DMS153 treated with DMSO at 0.1 percent for 48 hours (cell line): ENCODE measurements at regions not wholly inside any gene's neighbourhood (a gene's known extent, or its start where the extent isn't known, plus 50 kb on each side); places are given as distances from the start of the nearest gene placed in this dataset.

Source experiments
- DNase-seq: peaks from one replicate; lab custom pipeline; 2025; ENCODE audit not compliant: unreplicated experiment; lab: John Stamatoyannopoulos, UW

DNA sequence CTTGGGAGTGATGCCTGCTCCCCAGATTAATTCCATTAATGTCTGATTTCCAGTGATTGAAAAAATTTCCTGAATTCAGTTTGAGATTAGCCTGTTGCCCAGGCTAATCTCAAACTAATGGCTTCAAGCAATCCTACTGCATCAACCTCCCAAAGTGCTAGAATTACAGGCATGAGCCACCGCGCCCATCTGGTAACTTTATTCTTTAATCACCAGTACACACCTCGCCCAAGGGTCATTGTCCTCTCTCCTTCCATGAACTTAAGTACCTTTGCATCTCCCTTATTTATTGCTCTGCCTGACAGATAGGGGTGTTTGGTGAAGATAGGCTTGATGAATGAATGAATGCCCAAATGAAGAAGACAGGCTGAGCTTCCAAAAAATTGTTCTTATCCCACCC lies 366.5 kb downstream of the SIPA1L2 start:
- no peak for DNase-seq

DNA sequence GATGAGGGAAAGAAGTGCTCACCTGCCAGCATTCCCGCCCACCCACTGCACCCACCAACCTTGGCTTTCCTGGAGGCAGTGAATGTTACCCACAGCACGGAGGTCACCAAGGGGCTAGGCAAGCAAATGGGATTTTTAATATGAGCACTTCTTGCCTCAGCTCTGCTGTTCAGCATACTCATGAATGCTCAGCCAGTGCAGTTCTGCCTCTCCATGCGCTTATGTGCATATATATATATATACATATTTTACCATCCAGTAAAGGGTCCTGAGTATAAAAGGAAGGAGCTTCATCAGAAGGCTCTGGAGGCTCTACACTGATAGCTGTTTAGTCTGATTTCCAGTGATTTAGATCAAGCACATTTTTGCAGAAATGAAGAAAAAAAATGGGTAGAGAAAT lies 366.9 kb downstream of the SIPA1L2 start:
- DNase-seq: no peak

DNA sequence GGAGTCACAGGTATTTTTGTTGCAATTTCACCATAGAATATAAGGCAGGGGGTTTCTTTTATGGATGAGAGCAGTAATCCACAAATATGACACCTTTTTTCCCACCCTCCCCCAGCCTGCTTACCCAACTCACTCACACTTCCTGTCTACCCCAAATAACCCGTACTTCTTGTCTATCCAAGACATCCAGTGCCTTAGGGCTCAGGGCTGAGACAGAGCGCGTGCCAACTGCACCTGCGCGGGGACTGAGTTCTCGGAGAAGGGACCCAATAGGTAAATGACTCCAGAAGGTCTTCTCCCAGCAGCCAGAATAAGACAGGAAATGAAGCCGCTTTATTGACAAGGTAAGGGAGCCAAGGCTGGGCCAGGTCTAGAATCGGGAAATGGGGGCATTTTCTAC lies 369.1 kb downstream of the SIPA1L2 start:
- DNase-seq: no peak

DNA sequence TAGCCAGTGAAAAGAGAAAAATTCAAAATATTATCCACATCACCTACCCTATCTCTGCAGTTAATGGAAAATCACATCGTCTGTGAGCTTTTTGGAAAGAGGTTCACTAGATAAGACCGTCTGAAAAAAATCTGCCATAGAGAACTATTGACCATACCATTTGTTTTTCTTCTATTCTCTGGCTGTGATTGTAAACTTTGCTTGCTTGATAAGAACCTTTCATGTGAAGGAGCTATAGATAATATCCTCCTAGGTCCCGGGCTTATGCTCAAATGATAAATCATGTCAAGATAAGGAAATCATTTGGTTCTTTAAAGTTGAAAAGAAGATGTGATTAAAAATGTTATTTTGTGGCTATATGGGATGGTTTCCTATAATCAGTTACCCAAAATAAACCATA lies 369.9 kb downstream of the SIPA1L2 start:
- DNase-seq: no peak

DNA sequence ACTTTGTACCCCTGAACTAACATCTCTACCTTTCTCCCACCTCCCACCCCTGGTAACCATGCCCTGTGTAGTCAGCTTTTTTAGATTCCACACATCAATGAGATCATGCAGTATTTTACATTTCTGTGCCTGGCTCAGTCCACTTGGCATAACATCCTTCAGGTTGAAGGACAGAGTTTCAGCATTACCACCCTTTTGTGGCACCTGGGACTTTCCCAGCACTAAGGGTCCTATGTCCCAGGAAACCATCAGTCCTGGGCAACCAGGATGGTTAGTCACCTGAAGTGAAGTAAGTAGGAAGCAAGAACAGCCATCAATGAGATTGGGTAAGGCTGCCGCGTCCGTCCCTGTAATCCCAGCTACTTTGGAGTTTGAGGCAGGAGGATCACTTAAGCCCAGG lies 370.6 kb downstream of the SIPA1L2 start:
- no peak for DNase-seq

DNA sequence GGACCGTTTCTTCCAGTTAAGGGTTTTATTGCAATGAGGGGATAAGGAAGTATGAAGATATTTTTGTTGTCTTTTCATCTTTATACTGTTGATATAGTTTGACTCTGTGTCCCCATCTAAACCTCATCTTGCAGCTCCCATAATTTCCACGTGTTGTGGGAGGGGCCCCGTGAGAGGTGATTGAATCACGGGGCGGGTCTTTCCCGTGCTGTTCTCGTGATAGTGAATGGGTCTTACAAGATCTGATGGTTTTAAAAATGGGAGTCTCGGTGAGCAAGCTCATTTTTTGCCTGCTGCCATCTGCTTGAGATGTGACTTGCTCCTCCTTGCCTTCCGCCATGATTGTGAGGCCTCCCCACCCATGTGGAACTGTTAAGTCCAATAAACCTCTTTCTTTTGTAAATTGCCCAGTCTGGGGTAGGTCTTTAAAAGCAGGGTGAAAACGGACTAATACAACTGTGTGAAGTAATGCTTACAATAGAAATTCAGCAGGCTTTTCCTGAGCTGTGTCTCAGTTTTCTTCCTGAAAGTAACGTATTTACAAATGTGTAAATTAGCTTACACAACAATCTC lies 377.3 kb downstream of the SIPA1L2 start:
- no peak for DNase-seq

DNA sequence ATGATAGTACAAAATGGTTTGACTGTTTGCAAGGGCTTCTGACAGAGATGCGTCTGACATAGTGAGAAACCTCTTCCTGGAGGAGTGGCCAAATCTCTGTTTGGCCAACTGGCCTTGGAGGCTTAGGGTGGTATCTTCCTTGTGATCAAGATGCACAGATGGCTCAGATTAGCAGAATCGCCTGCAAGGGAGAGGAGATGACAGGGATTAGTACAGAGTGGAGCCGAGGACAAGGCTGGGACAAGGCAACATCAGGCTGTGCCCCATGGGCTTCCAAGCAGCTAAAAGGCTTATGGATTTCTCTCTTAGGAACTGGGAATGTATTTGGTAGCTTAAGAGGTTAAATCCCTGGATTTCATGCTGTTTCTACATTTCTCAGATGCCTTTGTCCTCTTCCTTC lies 379.1 kb downstream of the SIPA1L2 start:
- no peak for DNase-seq

DNA sequence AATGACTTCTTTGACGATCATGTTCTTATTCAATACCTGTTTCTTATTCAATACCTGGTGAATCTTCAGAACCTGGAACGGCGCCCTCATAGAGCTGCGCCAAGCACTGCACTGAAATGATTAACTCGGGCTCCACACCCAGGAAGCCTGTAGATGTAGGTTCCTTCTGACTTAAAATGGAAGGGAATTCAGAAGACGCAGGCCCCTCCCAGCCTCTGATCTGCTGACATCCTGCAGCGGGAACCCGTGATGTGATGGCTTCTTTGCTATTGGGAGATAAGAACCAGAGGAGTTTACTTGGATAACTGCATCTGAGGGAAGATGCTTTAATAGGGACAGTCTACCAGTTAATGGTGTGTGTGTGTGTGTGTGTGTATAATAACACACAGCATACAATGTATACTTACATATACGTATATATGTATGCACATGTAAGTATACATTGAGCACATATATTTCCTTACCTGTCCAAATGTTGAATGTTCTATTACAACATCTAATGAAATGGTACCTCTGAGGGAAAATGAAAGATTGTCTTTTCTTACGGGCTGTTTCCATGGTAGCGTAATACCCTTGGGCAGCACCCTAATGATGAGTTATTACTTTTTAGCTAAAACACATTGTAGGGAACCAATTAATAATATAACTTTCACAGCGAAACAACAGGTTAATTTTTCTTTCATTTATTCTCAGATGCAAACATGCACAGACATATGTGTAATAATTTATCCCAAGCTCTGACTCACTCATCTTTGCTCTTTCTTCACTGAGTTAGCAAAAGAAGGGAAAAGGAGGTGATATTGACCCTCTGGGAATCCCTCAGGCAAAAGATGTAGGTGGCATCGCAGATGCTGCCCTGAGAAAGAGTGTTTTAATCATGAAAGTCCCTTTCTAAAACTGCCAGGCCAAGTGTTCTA lies 379.8 kb downstream of the SIPA1L2 start:
- DNase-seq: no peak

DNA sequence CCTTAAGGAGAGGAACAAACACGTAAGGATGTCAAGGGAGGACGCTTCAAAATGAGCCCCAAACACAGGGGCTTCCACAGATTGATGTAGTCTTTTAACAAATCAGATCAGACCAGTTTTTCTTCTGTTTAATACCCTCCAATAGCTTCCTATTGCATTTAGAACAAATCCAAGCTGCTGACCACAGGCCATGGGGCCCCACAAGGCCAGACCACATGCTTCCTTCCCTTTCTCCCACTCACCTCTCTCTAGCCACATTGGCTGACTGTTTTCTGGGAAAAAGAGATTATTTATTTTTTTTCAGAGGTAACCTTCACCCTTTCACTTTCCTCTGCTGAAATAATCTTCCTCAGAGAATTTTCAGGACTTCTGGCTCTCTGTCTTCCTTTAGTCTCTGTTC lies 380.6 kb downstream of the SIPA1L2 start:
- DNase-seq: no peak

DNA sequence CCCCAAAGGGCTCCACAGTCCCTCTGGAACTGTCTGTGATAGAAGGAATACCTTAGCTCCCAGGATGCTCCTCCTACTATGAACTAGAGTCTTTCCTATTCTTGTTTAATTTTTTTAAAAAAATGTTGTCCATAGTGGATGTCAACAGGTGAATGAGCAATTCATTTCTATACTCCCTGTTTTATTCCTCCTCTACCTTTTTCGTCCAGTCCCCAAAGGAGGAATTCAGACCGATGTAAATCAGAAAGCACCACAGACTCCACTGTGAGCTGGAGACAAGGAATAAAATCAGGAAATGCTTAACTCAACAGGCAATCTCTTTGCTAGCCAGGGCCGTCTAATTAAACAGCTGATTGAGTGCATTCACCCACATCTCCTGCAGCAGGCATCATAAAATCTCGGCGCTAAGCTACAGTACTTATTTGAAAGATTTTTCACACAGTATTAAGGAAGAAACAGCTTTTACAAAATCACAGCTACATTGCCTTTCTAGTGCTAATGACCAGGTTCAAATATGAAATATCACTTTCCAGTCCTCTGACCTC lies 381.6 kb downstream of the SIPA1L2 start:
- DNase-seq: peak; percentile 38

DNA sequence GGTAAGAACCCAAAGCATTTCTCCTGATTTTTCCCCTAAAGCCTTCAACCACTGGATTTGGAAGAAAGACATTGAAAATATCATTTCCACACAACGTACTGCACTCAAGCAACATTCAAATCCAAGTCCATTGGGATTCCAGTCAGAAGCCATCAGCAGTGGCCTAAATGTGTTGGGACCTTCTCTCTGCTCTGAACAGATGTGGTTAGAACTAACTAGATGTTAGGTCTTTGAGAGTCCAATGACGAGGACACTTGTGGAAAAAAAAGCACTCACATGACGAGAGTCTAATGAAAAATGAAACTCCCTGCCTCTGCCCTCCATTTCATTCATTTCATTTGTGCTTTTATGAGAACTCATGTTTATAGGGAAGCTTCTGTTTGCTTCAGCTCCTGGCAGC lies 382.3 kb downstream of the SIPA1L2 start:
- peak; percentile 27 for DNase-seq

DNA sequence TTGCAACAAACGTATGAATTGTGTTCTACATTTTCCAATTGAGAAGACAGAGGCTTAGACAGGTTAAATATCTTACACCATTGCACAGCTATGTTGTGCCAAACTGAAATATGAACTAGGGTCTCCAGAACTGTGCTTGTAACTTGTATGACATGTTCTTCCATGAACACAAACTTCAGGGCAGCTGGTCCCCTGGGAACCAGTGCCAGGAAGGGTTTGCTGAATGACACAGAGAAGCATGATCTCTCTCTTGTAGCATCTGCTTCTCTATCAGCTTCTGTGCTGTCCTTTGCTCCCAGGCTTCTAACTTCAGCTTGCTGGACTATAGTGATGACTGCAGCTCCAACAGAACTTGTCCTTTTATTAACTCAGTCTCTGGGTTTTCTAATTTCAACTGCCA lies 385.5 kb downstream of the SIPA1L2 start:
- no peak for DNase-seq

DNA sequence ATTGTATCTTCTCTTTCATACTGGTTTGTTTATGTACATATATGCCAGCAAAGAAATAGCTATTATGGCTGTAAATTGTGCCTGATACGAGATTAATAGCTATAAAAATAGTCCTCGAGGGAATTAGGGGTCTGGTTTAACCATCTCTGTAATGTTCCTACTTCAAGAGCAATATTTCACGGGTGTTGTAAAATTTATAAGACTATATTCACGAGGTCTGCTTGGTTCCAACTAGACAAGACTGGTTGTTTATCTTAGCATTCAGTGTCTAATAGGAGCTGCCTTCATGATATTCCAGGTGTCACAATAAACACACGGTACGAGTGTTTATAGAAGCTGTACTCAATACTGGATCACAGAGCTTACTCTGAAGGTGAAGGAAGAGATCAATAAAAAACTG lies 389.9 kb downstream of the SIPA1L2 start:
- peak; percentile 74 for DNase-seq

DNA sequence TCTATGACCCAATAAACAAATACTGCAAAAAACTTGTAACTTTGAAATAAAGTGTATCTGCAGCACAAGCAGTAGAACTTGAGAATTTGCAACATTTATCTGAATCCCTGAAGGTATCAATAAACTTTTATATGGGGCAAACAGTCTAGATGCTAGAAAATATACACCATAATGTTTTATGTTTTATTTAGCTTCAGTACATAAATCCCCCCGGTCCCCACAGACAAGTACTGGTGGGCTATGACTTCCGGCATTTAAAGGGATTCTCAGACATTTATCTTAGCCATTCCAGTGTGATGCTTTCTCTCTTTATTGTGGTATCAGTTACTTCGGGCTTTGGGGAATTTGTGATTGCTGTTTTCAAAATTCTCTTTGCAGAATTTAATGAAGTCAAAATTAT lies 390.4 kb downstream of the SIPA1L2 start:
- DNase-seq: no peak

DNA sequence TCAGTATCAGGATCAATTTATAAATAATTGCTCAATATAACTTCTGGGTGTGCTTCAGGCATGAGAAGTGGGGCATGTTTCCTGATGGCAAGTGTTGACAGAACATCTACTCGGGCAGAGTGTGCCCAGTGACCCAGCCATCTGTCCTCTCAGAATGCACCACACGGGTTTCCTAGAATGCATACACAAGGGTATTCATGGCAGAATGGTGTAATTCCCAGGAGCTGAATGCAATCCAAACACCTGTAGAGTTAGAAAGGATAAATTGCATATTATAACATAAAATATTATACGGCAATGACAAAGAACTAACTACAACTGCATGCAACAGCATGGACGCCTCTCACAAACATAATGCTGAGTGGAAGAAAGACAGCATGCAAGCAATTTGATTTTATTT lies 391.9 kb downstream of the SIPA1L2 start:
- DNase-seq: no peak

DNA sequence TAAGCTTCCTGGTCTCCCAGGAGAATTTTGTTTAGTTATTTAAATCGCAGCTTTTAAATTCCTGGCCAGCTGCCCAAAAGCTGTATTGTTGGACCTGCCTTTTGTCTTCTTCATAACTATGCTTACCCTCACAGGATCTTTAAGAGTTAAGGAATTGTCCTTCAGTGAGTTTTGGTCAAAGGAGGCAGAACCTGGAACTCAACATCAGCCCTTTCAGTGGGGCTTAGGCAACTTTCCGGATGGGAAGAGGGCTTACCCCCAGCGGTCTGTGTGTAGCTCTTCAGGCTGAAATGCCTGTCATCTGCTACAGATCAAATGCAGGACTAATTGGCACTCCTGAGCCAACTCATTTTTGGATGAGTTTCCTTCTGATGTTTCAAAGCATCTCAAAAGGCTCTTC lies 402.6 kb downstream of the SIPA1L2 start:
- DNase-seq: peak; percentile 79

DNA sequence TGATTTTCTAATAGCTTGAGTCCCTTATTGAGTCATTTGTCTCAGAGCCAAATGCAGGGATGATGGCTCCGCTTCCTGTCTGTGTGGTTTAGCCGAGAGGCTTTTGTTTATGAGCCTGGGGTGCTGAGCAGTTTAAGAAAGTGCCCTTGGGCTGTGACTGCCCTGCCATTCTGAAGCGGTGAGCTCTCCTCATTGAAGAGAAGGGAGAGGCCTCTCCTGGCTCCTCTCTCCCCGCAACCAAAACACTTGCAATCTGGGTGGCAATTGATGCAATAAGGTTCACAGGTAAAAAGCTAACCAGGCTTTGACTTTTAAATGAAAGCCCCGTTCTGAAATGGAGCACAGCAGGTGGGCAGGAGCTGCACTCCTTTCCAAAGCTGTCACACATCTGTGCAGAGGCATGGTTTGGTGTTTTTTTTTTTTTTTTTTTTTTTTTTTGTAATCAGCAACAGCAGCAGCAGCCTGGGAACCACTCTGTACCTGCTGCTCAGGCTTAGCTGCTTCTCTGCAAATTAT lies 403.7 kb downstream of the SIPA1L2 start:
- DNase-seq: peak; percentile 80

DNA sequence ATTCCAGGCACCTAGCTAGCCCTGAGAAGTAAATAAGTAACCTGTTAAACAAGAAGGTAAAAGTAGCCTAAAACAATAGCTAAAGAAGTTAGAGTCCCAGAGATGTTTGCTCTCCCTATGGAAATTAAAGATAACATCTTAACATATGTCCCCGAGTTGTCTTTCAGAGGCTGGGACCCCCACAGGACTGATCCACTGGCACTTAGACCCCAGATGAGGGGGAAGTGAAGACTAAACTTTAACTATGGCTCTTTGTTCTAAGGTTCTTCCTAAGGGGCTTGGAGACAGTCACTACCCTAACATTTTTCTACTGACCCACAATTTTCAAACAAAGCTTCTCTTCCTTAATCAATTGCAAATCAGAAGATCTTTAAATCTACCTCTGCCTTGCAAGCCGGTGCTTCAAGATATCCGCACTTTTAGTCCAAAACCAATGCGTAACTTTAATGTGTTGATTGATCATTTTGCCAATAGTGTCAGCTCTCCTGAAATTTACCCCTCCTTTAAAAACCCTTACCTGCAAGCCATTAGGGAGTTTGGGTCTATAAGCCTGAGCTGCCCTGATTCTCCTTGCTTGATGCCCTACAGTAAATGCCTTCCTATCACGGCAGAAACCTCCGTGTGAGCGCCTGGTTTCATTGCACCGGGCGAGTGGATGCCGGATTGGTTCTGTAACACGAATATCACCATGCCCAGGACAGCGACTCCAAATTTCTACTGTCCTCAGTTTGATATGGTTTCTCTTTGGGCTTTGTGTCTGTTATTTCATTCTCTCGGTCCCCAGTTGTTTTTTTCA lies 404.4 kb downstream of the SIPA1L2 start:
- DNase-seq: no peak

DNA sequence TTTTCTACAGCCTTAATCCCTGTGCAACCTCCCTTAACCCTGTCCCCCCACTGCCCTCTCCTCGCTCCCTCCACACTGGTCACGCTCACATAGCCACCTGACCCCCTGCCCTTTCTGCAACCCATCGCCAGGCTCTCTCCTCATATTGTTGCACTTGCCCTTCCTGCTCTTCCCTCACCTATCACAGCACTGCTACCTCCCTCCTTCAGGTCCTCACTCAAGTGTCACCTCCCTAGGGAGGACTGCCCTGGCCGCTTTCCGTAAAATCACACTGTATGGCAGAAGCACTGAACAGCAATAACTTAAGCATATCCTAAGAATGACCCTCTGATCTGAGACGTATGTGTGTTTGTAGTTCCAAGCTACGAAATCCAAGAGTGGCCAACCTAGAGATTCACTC lies 406.0 kb downstream of the SIPA1L2 start:
- DNase-seq: no peak

DNA sequence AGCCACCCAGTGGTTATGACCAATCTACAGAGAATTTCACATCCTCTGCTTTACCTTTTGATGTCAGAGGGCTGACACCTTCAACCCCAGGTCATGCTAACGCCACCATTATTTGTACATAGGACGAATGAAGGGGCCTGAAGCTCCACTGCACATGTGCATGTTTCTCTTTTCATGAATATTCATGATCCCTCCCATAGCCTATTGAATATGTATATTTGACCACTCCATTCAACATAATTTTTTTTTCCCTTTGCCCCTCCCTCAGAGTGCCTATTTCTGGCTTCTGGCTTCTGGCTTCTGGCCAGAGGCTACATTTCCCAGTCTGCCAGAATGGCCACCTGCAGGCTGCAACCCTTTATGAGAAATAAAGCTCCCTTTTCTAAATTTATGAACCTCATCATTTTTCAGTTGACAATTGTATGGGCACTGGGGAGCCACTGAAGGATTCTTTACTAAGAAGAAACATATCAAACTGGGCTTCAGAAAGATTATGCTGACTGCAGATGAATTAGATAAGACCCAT lies 406.7 kb downstream of the SIPA1L2 start:
- DNase-seq: peak; percentile 61

DNA sequence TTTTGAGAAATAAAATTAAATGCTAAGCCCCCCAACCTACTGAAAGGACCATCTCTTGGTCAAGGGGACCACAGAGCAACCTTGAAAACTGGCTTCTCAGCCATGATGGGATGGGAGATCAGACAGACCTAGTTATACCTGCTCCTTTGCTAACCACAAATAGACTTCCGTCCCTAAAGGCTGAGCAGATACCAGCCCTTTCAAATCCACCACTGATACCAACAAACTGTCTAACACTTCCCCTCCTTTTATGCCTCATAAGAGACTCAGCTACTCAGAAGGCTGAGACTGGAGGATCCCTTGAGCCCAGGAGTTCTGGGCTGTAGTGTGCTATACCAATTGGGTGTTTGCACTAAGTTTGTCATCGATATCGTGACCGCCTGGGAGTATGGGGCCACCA lies 407.3 kb downstream of the SIPA1L2 start:
- no peak for DNase-seq
